Activated naive CD4-positive, alpha-beta T cell treated with anti-CD3 and anti-CD28 coated beads, Interleukin-2, amount 50 U/mL, for 24 hours (primary cell): ENCODE measurements at regions not wholly inside any gene's neighbourhood (a gene's known extent, or its start where the extent isn't known, plus 50 kb on each side); places are given as distances from the start of the nearest gene placed in this dataset.
"Not testable (repeated sequence)": the region's sequence is repeated elsewhere in the genome, so short reads cannot be mapped to it uniquely, and the experiment has no call there.

Experiments
- H3K27ac Mint-ChIP-seq: one replicate; pipeline ENCODE4 v1.8.0; 2021; ENCODE audit warnings: mild to moderate bottlenecking, mixed read lengths
- H3K27me3 Mint-ChIP-seq: one replicate; pipeline ENCODE4 v1.8.0; 2021; ENCODE audit warnings: mixed read lengths
- H3K36me3 Mint-ChIP-seq: one replicate; pipeline ENCODE4 v1.8.0; 2021; ENCODE audit warnings: mixed read lengths
- H3K4me1 Mint-ChIP-seq: one replicate; pipeline ENCODE4 v1.8.0; 2021; ENCODE audit warnings: mixed read lengths
- H3K4me3 Mint-ChIP-seq: one replicate; pipeline ENCODE4 v1.8.0; 2021; ENCODE audit warnings: mild to moderate bottlenecking, mixed read lengths
- H3K9me3 Mint-ChIP-seq: one replicate; pipeline ENCODE4 v1.8.0; 2021; ENCODE audit warnings: mixed read lengths

GRCh38 chr3:124347418-124347817 lies 355.5 kb upstream of the ROPN1 start:
- Mint-ChIP-seq H3K36me3 (no peaks in the 10 kb centered on the region), H3K9me3 (no peaks in the 10 kb centered on the region), H3K27me3 (peaks cover 2% of the 10 kb centered on the region)

DNA sequence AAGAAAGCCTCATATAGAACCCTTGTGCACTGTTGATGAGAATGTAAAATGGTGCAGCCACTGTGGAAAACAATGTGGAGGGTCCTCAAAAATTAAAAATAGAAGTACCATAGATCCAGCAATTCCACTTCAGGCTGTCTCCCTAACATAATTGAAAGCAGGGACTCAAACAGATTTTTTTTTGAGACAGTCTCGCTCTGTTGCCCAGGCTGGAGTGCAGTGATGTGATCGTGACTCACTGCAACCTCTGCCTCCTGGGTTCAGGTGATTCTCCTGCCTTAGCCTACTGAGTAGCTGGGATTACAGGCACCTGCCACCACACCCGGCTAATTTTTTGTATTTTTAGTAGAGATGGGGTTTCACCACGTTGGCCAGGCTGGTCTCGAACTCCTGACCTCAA lies 356.6 kb upstream of the ROPN1 start:
- H3K27me3 Mint-ChIP-seq, H3K36me3 Mint-ChIP-seq, H3K27ac Mint-ChIP-seq, H3K4me3 Mint-ChIP-seq, H3K9me3 Mint-ChIP-seq, H3K4me1 Mint-ChIP-seq: not testable (repeated sequence)

More at GRCh38 chr3:124347418-124347817, 355.5 kb upstream of the ROPN1 start:
- Mint-ChIP-seq H3K4me1 (no peaks in the 10 kb centered on the region), H3K27ac (no peak overlapping the region), H3K4me3 (no peak overlapping the region)

DNA sequence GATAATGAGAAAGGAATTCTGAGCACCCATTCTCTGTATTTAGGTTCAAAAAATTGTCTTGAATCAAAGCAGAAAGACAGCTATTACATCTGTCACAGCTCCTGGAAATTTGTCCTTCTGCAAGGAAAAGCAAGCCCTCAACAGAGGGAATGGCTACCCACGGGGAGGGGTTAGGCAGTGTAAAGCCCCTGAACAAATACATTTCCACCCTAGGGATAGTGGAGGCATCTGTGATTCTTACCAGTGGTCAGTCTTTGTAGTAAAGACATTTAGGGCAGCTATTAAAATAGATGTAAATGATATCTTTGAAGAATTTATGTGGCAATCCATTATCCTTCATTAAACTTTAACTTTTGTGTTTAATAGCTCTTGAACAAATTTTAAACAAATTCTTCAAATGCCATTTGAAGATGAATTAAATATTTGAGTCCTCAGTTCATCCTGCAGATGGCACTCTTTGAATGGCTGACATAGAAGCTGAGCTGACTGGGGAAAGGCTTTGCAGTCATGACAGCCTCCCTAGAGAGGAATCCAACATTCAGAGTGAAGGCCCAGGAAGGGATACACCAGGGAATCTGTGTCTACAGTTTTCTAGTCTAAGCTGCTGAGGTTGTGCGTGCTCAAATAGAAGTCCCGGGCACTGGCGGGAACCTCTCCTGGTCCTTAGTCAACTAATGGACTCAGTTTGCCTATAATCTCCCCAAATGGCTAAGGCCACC lies 359.7 kb upstream of the ROPN1 start:
- no peak overlapping the region for H3K27ac Mint-ChIP-seq
- peaks cover 1% of the 10 kb centered on the region for H3K27me3 Mint-ChIP-seq
- no peaks in the 10 kb centered on the region for H3K9me3 Mint-ChIP-seq
- no peak overlapping the region for H3K4me3 Mint-ChIP-seq
- H3K4me1 Mint-ChIP-seq = no peaks in the 10 kb centered on the region
- no peaks in the 10 kb centered on the region for H3K36me3 Mint-ChIP-seq

DNA sequence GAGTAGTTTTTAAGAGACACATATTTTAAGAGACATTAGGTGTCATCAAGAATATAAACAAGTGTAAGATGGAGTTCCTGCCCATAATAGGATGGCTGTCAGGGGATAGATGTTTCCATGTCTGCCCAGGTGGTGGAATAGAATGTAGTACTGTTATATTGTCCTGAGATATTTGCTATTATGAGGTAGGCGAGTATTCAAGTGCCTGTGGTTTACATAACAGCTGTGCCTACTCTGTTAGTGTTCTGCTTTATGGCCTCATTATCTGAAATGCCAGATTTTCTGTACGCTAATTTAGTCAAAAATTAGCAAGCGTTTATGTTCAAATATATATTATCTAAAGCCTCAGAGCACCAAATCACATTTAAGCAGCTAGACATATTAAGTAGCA lies 360.2 kb upstream of the ROPN1 start:
- Mint-ChIP-seq H3K27ac (no peak overlapping the region), H3K4me1 (no peaks in the 10 kb centered on the region), H3K9me3 (peaks cover 5% of the 10 kb centered on the region), H3K36me3 (no peaks in the 10 kb centered on the region), H3K4me3 (no peak overlapping the region), H3K27me3 (peaks cover 2% of the 10 kb centered on the region)

DNA sequence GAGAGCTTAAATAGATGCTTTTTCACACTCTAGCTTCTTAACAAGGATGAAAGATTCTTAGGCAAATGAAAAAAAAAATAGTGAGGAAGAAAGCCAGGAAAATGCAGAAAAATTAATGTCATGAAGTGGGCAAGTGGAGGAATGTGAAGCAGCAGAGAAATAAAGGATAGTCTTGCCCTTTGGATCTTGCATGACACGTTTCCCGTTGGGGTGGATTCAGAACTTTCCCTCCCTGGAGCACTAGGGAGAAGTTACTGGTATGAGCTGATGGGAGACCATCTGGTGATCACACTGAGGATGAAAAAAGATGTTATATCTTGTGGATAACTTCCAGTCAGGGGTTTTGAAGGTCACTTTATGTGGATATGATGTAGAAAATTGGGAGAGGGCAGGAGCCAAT lies 361.8 kb upstream of the ROPN1 start:
- Mint-ChIP-seq H3K4me1 (no peaks in the 10 kb centered on the region), H3K36me3 (no peaks in the 10 kb centered on the region), H3K9me3 (peaks cover 11% of the 10 kb centered on the region), H3K27ac (no peak overlapping the region), H3K27me3 (peaks cover 4% of the 10 kb centered on the region), H3K4me3 (no peak overlapping the region)

GRCh38 chr3:124354150-124354549 lies 362.2 kb upstream of the ROPN1 start:
- peaks cover 11% of the 10 kb centered on the region for H3K9me3 Mint-ChIP-seq
- H3K27me3 Mint-ChIP-seq = peaks cover 7% of the 10 kb centered on the region
- H3K27ac Mint-ChIP-seq = no peak overlapping the region
- no peaks in the 10 kb centered on the region for H3K36me3 Mint-ChIP-seq
- no peaks in the 10 kb centered on the region for H3K4me1 Mint-ChIP-seq
- H3K4me3 Mint-ChIP-seq = no peak overlapping the region

- no peak overlapping the region for H3K27ac Mint-ChIP-seq
- H3K27me3 Mint-ChIP-seq = peaks cover 11% of the 10 kb centered on the region
- no peaks in the 10 kb centered on the region for H3K4me1 Mint-ChIP-seq
- H3K9me3 Mint-ChIP-seq = peaks cover 11% of the 10 kb centered on the region
- no peak overlapping the region for H3K4me3 Mint-ChIP-seq
- no peaks in the 10 kb centered on the region for H3K36me3 Mint-ChIP-seq
These were observed 366.2 kb upstream of the ROPN1 start for GRCh38 chr3:124358156-124358555.

DNA sequence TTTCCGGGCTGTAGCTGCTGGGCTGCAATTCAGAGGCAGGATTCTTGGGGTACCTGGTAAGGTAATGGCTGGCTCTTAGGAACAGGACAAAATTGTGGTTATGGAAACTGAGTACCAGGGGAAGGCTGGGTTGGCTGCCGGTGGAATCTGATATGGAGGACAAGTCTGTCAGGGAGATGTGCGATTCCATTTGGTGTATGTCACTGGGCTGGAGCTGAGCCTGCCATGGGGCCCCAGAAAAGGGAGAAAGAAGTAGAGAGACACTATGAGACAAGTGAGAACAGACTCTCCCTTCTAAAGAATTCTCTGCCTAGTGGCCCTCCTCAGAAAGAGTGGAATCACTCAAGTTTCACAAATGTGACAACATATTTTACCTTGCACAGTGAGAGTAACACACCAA lies 368.2 kb upstream of the ROPN1 start:
- H3K27ac Mint-ChIP-seq = no peak overlapping the region
- no peak overlapping the region for H3K4me3 Mint-ChIP-seq
- H3K4me1 Mint-ChIP-seq = no peaks in the 10 kb centered on the region
- peaks cover 11% of the 10 kb centered on the region for H3K9me3 Mint-ChIP-seq
- H3K36me3 Mint-ChIP-seq = no peaks in the 10 kb centered on the region
- H3K27me3 Mint-ChIP-seq = peaks cover 11% of the 10 kb centered on the region

- Mint-ChIP-seq H3K36me3 (no peaks in the 10 kb centered on the region), H3K9me3 (peaks cover 11% of the 10 kb centered on the region), H3K27me3 (peaks cover 10% of the 10 kb centered on the region), H3K27ac (no peak overlapping the region), H3K4me1 (no peaks in the 10 kb centered on the region), H3K4me3 (no peak overlapping the region)
These were observed 368.6 kb upstream of the ROPN1 start for GRCh38 chr3:124360563-124360962.

- no peaks in the 10 kb centered on the region for H3K4me1 Mint-ChIP-seq
- no peak overlapping the region for H3K4me3 Mint-ChIP-seq
- no peak overlapping the region for H3K27ac Mint-ChIP-seq
- H3K9me3 Mint-ChIP-seq = peaks cover 11% of the 10 kb centered on the region
- H3K36me3 Mint-ChIP-seq = no peaks in the 10 kb centered on the region
- peaks cover 10% of the 10 kb centered on the region for H3K27me3 Mint-ChIP-seq
These were observed 368.7 kb upstream of the UMPS start for GRCh38 chr3:124361566-124361965.

- H3K27me3 Mint-ChIP-seq = peaks cover 8% of the 10 kb centered on the region
- no peaks in the 10 kb centered on the region for H3K36me3 Mint-ChIP-seq
- no peak overlapping the region for H3K27ac Mint-ChIP-seq
- H3K9me3 Mint-ChIP-seq = peaks cover 2% of the 10 kb centered on the region
- no peaks in the 10 kb centered on the region for H3K4me1 Mint-ChIP-seq
- no peak overlapping the region for H3K4me3 Mint-ChIP-seq
These were observed 367.8 kb upstream of the UMPS start for GRCh38 chr3:124362455-124362854.

- peaks cover 7% of the 10 kb centered on the region for H3K27me3 Mint-ChIP-seq
- no peaks in the 10 kb centered on the region for H3K36me3 Mint-ChIP-seq
- H3K4me1 Mint-ChIP-seq = no peaks in the 10 kb centered on the region
- no peaks in the 10 kb centered on the region for H3K9me3 Mint-ChIP-seq
- no peak overlapping the region for H3K27ac Mint-ChIP-seq
- H3K4me3 Mint-ChIP-seq = no peak overlapping the region
These were observed 366.8 kb upstream of the UMPS start for GRCh38 chr3:124363476-124363875.

DNA sequence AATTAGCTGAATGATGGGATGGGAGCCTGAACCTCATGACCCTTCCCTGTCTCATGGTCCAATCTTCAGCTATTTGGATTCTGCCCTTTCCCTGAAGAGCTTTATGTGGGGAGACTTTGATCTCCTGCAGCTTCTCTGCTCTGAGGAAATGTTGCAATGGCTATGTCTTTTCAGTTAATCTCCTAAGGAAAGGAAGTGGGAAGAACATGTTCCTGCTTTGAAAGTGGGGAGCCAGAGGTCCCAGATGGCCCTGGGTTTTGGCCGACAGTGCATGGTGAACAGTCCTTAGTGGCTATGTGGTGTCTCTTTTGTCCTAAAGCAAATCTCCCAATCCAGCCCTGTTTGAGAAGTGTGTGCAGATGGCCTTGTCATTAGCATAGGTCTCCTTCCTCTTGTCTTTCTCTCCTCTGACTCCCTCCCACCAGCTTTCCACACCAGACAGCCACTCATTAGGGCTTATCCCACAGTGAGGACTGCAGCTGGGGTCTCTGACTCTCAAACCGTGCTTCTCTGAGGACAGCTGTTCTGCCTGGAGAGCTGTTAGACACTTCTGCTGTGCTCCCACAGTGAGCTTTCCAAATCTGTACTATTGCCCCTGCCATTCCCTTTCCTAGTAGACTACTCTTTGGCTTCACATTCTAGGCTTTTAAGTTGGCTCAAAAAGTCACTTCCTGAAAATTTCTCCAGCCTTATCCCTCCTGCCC lies 365.8 kb upstream of the UMPS start:
- Mint-ChIP-seq H3K27ac (no peak overlapping the region), H3K36me3 (no peaks in the 10 kb centered on the region), H3K27me3 (peaks cover 3% of the 10 kb centered on the region), H3K9me3 (no peaks in the 10 kb centered on the region), H3K4me1 (no peaks in the 10 kb centered on the region), H3K4me3 (no peak overlapping the region)

GRCh38 chr3:124366655-124367054 lies 363.6 kb upstream of the UMPS start:
- not testable (repeated sequence) for H3K9me3 Mint-ChIP-seq, H3K4me3 Mint-ChIP-seq, H3K4me1 Mint-ChIP-seq, H3K27ac Mint-ChIP-seq, H3K36me3 Mint-ChIP-seq, H3K27me3 Mint-ChIP-seq

- no peak overlapping the region for H3K4me3 Mint-ChIP-seq
- no peak overlapping the region for H3K27ac Mint-ChIP-seq
- H3K9me3 Mint-ChIP-seq = no peaks in the 10 kb centered on the region
- no peaks in the 10 kb centered on the region for H3K36me3 Mint-ChIP-seq
- H3K4me1 Mint-ChIP-seq = no peaks in the 10 kb centered on the region
- peaks cover 4% of the 10 kb centered on the region for H3K27me3 Mint-ChIP-seq
These were observed 357.5 kb upstream of the UMPS start for GRCh38 chr3:124372775-124373174.

DNA sequence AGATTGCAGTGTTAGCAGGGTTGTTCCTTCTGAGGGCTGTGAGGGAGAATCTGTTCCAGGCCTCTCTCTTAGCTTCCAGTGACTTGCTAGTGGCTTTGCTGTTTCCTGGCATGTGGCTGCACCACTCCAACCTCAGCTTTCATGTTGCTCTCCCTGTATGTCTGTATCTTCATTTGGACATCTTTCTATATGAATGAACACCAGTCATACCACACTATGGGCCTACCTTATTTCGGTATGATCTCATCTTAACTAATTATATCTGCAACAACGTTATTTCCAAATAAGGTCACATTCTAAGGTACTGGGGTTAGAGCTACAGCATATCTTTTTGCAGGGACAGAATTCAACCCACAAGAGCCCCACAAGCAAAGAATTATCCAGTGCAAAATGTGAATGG lies 356.7 kb upstream of the UMPS start:
- Mint-ChIP-seq H3K4me1 (no peaks in the 10 kb centered on the region), H3K36me3 (no peaks in the 10 kb centered on the region), H3K27me3 (peaks cover 4% of the 10 kb centered on the region), H3K9me3 (no peaks in the 10 kb centered on the region), H3K4me3 (no peak overlapping the region), H3K27ac (no peak overlapping the region)

GRCh38 chr3:124374583-124374982 lies 355.7 kb upstream of the UMPS start:
- H3K4me3 Mint-ChIP-seq = no peak overlapping the region
- H3K27me3 Mint-ChIP-seq = peaks cover 4% of the 10 kb centered on the region
- H3K9me3 Mint-ChIP-seq = no peaks in the 10 kb centered on the region
- no peak overlapping the region for H3K27ac Mint-ChIP-seq
- no peaks in the 10 kb centered on the region for H3K4me1 Mint-ChIP-seq
- H3K36me3 Mint-ChIP-seq = no peaks in the 10 kb centered on the region
